Skeletal muscle tissue (tissue), 3 donors: ENCODE measurements at regions not wholly inside any gene's neighbourhood (a gene's known extent, or its start where the extent isn't known, plus 50 kb on each side); places are given as distances from the start of the nearest gene placed in this dataset.

ENCODE experiments used
- H3K27ac ChIP-seq: one replicate; pipeline ENCODE4 v1.7.0; 2013; ENCODE audit warnings: mild to moderate bottlenecking, low read depth, low read length, inconsistent platforms
- H3K27me3 ChIP-seq, 3 donors: one replicate each; pipeline ENCODE4 v1.7.0; 2013; ENCODE audit warnings: low read length in 3 of 3; ENCODE audit not compliant: control insufficient read depth in 3 of 3, insufficient read depth in 3 of 3
- H3K36me3 ChIP-seq, 3 donors: one replicate each; pipeline ENCODE4 v1.7.0; 2013; ENCODE audit warnings: low read length in 3 of 3; ENCODE audit not compliant: control insufficient read depth in 3 of 3, insufficient read depth in 3 of 3
- H3K4me1 ChIP-seq, 3 donors: one replicate each; pipeline ENCODE4 v1.7.0; 2013; ENCODE audit warnings: low read length in 3 of 3, mild to moderate bottlenecking in 3 of 3; ENCODE audit not compliant: control insufficient read depth in 3 of 3, insufficient read depth in 3 of 3
- H3K4me3 ChIP-seq, 3 donors: one replicate each; pipeline ENCODE4 v1.7.0; 2013; ENCODE audit warnings: low read length in 3 of 3
- H3K9ac ChIP-seq, 3 donors: one replicate each; pipeline ENCODE4 v1.7.0; 2013; ENCODE audit warnings: low read length in 3 of 3, mild to moderate bottlenecking in 3 of 3, moderate library complexity in 2 of 3, low read depth in 1 of 3
- H3K9me3 ChIP-seq, 3 donors: one replicate each; pipeline ENCODE4 v1.7.0; 2013; ENCODE audit warnings: low read length in 3 of 3; ENCODE audit not compliant: control insufficient read depth in 3 of 3
- donor health status: Osteomylitis.

DNA sequence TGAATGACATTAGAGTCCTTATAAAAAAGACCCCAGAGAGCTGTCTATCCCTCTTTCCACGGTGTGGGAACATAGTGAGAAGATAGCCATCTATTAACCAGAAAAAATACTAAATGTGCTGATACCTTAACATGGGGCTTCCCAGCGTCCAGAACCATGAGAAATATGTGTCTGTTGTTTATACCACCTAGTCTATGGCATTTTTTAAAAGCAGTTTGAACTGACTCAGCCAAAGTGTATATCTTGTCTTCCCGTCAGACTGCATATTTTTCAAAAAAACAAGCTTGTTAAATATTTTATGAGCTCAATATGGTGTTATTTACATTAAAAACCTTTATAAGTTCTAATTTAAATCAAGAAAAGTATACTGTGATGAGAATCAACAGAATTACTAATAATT is 255.3 kb downstream of the HGF start:
- no peaks in the 10 kb centered on the region for H3K4me1 ChIP-seq

DNA sequence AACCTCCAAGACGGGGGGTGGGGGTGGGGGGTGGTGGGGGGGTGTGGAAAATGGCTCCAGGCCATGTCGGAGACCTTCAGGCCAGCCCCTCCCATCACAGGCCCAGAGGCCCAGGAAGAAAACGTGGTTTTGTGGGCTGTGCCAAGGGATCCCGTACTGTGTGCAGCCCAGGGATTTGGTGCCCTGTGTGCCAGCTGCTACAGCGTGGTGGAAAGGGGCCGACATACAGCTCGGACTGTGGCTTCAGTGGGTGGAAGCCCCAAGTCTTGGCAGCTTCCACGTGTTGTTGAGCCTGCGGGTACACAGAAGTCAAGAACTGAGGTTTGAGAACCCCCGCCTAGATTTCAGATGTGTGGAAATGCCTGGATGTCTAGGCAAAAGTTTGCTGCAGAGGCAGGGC is 259.7 kb downstream of the HGF start:
- Histone ChIP-seq H3K9me3 (no peaks in the 10 kb centered on the region), H3K27ac (no peak overlapping the region), H3K4me3 (no peak overlapping the region), H3K4me1 (no peaks in the 10 kb centered on the region), H3K9ac (no peak overlapping the region), H3K27me3 (no peaks in the 10 kb centered on the region), H3K36me3 (no peaks in the 10 kb centered on the region)

More for the DNA sequence above, 255.3 kb downstream of the HGF start:
- Histone ChIP-seq H3K4me3 (no peak overlapping the region), H3K36me3 (no peaks in the 10 kb centered on the region), H3K27ac (no peak overlapping the region), H3K27me3 (no peaks in the 10 kb centered on the region), H3K9ac (no peak overlapping the region), H3K9me3 (no peaks in the 10 kb centered on the region)

DNA sequence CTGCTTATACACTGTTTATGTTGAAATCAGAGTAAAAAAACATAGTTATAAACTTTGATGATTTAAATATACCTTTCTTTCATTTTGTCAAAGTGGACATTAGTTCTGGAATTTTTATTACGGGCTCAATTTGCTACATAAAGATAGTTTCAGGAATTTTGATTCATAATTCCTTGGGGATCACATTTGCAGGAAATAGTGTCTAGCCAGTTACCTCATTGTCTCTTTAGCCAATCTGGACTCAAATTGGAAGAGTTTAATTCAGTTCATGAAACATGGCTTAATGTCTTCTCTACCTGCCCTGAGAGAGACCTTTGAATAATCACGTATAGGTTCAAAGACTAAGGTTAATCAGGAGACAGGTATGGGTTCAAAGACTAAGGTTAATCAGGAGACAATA is 262.6 kb downstream of the HGF start:
- Histone ChIP-seq H3K9me3 (no peaks in the 10 kb centered on the region), H3K4me1 (no peaks in the 10 kb centered on the region), H3K4me3 (no peak overlapping the region), H3K9ac (no peak overlapping the region), H3K27ac (no peak overlapping the region), H3K36me3 (no peaks in the 10 kb centered on the region), H3K27me3 (no peaks in the 10 kb centered on the region)

DNA sequence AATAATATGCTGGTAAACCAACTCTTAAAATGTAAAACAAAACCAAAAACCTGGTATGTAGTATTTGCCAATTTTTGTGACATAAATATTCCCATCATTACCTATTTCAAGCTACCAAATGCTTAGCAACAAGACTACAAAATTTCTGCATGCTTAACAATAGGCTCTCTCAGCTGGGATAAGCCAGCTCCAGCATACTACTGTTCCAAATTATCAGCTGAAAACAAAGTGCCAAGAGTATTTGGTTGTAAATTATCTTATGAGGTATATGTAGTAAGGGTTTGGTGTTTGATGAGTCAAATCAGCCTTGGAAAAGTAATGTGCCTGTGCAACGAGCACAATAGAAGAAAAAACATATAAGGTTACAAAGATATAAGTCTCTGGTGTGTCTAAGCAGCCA is 263.2 kb downstream of the HGF start:
- Histone ChIP-seq H3K36me3 (no peaks in the 10 kb centered on the region), H3K9me3 (no peaks in the 10 kb centered on the region), H3K27ac (no peak overlapping the region)

DNA sequence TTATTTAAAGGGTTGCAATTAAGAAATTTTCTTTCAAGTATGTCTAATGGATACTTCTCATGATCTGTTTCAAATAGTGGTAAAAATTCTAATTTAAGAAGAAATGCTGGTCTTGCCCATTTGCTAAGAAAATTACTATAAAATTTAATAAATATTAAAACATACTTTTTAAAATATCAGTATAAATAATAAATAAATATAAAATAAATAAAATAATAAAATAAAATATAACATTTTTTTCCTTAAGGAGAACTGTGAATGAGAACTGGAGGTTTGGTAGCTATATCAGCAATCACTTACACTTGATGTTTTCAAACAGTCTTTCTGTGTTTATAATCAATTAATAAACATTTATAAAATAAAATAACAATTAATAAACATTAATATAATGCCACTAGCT is 266.1 kb downstream of the HGF start:
- Histone ChIP-seq H3K27ac (no peak overlapping the region), H3K9ac (no peak overlapping the region), H3K9me3 (no peaks in the 10 kb centered on the region), H3K4me1 (peaks cover 0 to 3% (median 2%) of the 10 kb centered on the region in 3 donors), H3K36me3 (no peaks in the 10 kb centered on the region), H3K4me3 (no peak overlapping the region), H3K27me3 (no peaks in the 10 kb centered on the region)

More for the DNA sequence above, 263.2 kb downstream of the HGF start:
- no peaks in the 10 kb centered on the region for H3K4me1 ChIP-seq
- no peaks in the 10 kb centered on the region for H3K27me3 ChIP-seq
- no peak overlapping the region for H3K9ac ChIP-seq
- no peak overlapping the region for H3K4me3 ChIP-seq

DNA sequence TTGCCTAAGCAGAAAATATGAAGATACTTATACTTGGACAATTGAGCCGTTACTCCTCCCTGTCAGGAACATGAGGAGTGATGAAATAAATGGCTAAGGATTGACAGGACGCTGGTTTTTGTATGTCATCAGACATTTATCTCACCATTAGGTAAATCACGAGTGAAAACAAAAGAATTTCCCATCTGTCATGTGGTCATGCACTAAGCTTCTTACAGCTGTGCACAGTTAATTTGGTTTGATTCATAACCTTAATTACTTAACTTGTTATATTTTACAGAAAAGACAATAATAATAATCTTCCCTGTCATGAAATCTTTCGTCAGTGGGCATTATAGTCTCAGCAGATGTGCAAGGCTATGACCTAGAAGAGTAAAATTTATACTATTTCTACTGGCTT is 266.5 kb downstream of the HGF start:
- H3K4me1 ChIP-seq, result peaks cover 0 to 3% (median 2%) of the 10 kb centered on the region in 3 donors
- no peaks in the 10 kb centered on the region for H3K27me3 ChIP-seq
- no peaks in the 10 kb centered on the region for H3K36me3 ChIP-seq
- H3K9me3 ChIP-seq, result no peaks in the 10 kb centered on the region
- H3K4me3 ChIP-seq, result no peak overlapping the region
- H3K9ac ChIP-seq, result no peak overlapping the region
- no peak overlapping the region for H3K27ac ChIP-seq

DNA sequence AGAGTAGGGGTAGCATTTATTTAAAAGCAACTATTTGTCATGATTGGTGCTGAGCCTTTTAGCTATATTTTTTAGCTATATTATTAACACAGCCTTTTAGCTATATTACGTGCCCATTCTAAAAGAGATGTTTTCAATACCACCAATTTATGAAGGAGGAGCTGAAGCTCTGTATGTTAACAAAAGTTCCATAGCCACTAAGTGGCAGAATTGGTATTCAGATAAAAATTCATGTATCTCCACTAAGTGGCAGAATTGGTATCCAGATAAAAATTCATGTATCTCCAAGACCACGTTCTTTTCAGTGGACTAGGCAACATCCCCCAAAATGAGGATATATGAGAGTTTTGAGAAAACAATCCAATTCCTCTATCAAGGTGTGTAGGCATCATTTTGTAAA is 268.6 kb downstream of the HGF start:
- H3K27ac ChIP-seq, result no peak overlapping the region
- no peaks in the 10 kb centered on the region for H3K36me3 ChIP-seq
- no peaks in the 10 kb centered on the region for H3K9me3 ChIP-seq
- no peak overlapping the region for H3K9ac ChIP-seq
- H3K4me3 ChIP-seq, result no peak overlapping the region
- H3K4me1 ChIP-seq, result peaks cover 0 to 3% (median 2%) of the 10 kb centered on the region in 3 donors
- H3K27me3 ChIP-seq, result no peaks in the 10 kb centered on the region

DNA sequence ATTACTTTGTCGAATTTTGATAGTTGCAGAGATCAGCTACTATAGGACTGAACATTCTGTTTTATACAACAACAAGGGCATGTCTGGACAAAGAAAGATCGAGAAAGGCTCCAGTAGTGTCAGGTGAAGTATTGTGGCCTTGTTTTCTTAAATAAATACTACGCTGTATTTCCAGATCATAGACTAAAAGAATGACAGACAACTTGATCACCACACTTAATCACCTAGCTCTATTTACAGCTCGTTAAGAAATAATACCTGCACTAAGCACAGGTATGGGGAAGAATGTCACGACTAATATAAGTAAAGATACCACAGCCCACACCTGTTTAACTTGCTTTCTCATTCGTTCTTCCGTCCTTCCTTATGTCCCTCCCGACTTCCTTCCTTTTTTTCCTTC is 269.2 kb downstream of the HGF start:
- Histone ChIP-seq H3K27ac (no peak overlapping the region), H3K4me1 (peaks cover 0 to 3% (median 2%) of the 10 kb centered on the region in 3 donors), H3K27me3 (no peaks in the 10 kb centered on the region), H3K9ac (no peak overlapping the region), H3K36me3 (no peaks in the 10 kb centered on the region), H3K4me3 (no peak overlapping the region), H3K9me3 (no peaks in the 10 kb centered on the region)

DNA sequence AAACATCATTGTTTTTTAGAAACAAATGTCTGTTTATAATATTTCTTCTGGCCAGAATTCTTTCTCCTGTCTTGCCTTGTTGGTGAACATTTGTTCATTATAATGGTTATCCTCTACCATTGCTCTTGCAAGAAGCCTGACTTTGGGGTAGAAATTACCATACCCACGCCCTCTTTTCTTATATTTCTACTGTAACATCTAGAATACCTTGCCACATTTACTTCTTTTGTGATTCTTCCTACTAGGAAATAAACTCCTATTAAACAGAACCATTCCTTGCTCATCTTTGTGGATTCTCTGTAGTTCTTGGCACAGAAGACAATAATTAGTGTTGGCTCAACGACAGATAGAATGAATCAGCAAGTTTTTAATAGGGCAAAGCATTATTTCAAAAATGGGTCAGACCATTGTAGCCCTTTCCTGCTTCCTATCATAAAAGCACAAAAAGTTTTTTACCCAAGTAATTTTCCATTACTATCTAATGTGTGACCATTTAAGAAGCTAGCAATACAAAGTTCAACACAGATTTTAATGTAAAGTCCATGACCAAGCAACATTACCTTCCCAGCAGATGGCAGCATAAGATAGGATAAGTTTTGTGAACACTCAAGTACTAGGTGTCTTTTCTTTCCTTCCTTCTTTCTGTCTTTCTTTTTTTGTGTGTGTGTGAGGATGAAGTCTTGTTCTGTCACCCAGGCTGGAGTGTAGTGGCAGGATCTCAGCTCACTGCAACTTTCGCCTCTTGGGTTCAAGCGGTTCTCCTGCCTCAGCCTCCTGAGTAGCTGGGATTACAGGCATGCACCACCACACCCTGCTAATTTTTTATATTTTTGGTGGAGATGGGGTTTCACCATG is 270.4 kb downstream of the HGF start:
- no peak overlapping the region for H3K9ac ChIP-seq

DNA sequence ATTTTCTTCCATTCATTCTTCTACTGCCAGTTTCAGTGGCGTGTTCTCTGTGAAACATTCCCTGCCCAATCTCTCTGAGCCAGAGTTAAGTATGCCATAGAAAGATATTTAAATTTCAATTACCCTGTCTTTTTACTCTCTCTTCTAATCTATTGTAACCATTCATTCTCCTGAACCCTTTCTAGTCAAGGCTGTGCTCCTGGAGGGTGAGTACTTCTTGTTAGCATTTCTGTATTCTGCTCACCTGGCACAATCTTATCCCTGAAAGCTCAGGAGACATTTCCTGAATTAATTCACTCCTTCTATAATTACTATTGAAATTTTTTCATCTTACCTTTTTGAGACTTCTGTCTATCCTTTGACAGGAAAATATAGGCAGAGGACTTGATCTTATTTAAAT is 271.7 kb downstream of the HGF start:
- H3K36me3 ChIP-seq, result no peaks in the 10 kb centered on the region
- H3K9me3 ChIP-seq, result no peaks in the 10 kb centered on the region
- H3K27ac ChIP-seq, result no peak overlapping the region
- H3K4me3 ChIP-seq, result no peak overlapping the region
- peaks cover 0 to 3% (median 2%) of the 10 kb centered on the region in 3 donors for H3K4me1 ChIP-seq
- no peaks in the 10 kb centered on the region for H3K27me3 ChIP-seq
- H3K9ac ChIP-seq, result no peak overlapping the region

More for the DNA sequence above, 270.4 kb downstream of the HGF start:
- Histone ChIP-seq H3K27ac (no peak overlapping the region), H3K27me3 (no peaks in the 10 kb centered on the region), H3K4me1 (peaks cover 0 to 3% (median 2%) of the 10 kb centered on the region in 3 donors), H3K36me3 (no peaks in the 10 kb centered on the region), H3K4me3 (no peak overlapping the region), H3K9me3 (no peaks in the 10 kb centered on the region)
